Hematopoietic multipotent progenitor cell treated with erythropoietin and hydrocortisone succinate and interleukin-3 and kit ligand, for 6 days (in vitro differentiated cells): ENCODE measurements at regions not wholly inside any gene's neighbourhood (a gene's known extent, or its start where the extent isn't known, plus 50 kb on each side); places are given as distances from the start of the nearest gene placed in this dataset.

Source experiments
- DNase-seq: peaks from one replicate; pipeline ENCODE4 v3.0.0-alpha.2; 2015

DNA sequence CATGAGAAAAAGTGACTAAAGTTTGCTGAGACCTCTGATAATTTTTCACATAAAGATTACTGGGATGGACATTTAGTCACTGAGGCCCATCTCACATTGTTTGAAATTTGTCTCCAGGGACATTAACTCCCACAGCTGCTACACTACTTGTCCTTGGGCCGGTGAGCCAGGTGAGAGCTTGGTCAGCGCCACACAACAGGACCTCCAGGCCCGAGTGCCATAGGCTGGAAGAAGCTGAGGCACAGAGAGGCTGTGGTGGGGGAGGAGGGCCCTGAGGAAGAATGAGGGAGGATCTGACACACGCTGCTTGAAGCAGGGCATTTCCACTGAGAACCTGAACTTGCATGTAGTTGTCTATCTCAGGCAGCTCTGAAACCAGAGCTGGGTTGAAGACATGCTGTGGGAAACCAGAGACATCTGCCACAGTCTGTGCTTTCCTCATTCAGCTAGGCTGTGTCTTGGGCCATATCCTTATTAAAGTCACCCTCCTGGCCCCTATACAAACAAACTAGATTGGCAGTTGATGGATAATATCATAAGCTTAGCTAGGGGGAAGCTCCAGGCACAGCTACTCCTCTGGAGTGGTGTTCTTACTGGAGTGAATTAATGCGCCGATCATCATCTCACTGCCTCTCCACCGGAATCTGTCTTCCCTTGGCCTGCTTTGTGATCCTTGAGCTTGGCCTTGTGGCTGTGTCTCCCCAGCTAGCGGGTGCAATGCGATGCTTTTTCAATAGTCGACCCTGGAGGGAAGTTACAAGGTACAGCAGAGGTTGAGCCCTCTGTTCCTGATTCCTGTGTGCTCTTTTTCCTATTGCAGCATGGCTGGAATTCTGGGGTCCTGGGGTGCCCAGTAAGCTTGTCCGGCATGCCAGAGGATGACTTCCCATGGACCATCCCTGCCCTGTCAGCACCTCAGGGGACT, 225.3 kb upstream of the B3GAT1 start:
- no peak for DNase-seq

GRCh38 chr11:134636071-134636470, 224.0 kb upstream of the B3GAT1 start:
- no peak for DNase-seq

GRCh38 chr11:134634897-134635831, 223.1 kb upstream of the B3GAT1 start:
- no peak for DNase-seq

GRCh38 chr11:134633276-134633675, 221.2 kb upstream of the B3GAT1 start:
- DNase-seq: no peak

- no peak for DNase-seq
These were observed 220.5 kb upstream of the B3GAT1 start for GRCh38 chr11:134632347-134633119.

DNA sequence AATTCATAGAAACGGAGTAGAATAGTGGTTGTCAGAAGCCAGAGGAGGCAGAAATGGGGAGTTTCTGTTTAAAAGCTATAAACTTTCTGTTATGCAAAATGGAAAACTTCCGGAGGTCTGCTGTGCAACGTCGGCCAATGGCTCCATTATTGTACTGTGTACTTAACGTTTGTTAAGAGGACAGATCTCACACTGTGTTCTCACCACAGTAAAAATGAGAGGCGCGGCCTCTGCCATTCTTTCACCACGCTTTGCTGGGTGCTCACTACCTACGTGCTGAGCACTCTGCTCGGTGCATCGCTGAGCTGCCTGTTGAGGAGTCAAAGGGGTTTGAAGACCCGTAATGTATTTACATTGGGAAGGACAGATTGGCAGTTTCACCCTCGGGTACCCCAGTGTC, 218.8 kb upstream of the B3GAT1 start:
- no peak for DNase-seq

DNA sequence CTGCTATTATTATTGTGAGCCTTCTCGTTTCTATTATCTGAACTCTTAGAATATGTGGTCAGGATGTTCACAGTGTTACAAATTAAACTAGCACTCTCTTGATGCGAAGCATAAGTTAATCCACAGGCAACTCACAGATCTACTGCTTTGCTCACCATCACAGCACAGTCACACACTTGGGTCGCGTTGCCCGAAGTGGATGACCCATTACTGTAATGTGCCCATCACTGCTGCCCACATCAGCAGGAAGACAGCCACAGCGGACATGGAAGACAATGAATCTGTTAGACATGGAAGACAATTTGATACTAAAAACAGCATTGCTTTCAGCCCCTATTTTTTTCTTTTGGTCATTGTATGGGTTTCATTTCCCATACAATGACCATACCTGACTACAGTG, 216.4 kb upstream of the B3GAT1 start:
- DNase-seq: no peak

GRCh38 chr11:134626032-134626431, 214.0 kb upstream of the B3GAT1 start:
- no peak for DNase-seq

DNA sequence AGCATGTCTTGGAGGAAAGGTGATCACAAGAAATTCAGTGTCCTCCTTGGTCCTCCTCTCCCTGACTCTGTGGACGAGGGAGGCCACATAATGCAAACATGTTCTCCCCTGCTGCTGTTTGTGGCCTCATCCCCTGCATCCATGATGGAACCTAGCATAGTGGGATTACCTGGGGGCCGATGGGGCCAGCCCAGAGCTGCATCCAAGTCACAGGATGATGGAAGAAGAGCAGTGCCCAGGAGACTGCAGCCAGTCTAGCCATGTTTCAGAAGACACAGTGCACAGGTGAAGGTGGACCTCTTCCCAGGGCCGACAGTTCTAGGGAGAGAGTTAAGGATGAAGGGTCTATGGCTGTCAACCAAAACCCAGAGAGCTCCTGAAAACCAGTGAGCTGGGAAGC, 213.6 kb upstream of the B3GAT1 start:
- no peak for DNase-seq

- no peak for DNase-seq
These were observed 213.1 kb upstream of the B3GAT1 start for GRCh38 chr11:134625151-134625550.

DNA sequence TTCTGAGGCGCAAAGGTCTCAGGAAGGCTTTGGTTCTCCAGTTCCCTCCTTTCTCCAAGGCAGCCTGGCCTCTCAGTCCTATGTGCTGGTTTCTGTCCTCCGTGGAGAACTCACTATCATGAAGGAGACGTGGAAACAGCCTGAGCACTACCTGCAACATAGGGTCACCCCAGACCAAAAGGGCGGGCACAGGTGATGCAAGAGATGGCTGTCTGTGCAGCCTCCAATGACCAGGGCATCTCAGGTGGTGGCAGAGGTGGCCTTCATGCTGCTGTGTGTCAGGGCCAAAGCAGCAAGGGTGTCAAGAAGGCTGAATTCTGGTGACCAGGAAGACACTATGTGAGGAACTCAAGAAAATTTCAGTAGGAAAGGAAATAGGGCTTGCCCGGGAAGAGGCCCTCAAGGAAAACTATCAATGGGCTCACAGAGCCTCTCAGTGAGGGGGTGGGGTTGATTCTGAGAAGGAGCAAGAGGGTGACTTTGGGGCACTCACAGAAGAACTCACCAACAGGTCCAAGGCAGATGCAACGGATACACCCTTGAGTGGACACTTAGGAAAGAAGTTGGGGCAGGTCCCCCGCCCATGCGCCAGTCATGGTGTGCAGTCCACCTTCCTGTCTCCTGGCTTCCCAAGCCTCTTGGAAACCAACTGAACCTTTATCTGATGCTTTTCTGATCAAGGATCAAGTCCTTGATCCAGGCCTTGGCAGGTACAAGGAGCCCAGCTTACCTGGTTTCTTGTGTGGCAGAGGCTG, 212.3 kb upstream of the B3GAT1 start:
- no peak for DNase-seq

DNA sequence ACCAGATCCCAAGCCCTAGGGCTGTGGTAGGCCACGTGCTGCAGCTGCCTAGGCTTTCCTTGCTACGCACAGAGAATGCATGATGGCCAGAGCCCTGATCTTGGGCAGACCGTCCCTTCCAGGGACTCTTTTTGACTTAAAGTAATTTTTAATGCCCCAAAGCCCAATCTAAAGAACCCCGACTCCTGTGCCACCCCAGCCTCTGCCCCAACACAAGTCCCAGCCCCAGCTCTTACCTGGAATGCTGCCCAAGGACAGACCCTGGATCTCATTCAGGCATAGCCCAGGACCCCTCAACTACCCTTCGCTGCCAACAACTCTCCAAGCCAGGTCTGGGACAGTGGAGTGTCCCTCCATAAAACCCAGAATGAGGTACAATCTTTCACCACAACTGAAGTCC, 211.7 kb upstream of the B3GAT1 start:
- DNase-seq: no peak

DNA sequence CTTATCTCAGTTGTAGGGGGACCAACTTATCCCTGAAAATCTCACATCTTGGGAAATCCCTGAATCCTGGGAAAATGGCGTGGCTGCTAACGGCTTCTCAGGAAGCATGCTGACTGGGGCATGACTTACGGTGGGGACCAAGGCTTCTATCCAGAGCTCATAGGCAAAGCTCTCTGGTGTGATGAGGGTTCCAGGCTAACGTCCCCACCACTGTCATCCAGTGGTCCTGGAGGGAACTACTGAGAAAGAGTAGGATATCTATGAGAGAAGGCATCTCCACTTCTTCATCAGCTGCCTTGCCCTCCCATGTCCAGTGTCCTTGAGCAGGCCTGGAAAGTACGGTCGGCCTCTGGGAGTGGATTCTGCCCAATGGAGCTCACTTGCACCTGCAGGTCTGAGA, 210.4 kb upstream of the B3GAT1 start:
- DNase-seq: no peak

DNA sequence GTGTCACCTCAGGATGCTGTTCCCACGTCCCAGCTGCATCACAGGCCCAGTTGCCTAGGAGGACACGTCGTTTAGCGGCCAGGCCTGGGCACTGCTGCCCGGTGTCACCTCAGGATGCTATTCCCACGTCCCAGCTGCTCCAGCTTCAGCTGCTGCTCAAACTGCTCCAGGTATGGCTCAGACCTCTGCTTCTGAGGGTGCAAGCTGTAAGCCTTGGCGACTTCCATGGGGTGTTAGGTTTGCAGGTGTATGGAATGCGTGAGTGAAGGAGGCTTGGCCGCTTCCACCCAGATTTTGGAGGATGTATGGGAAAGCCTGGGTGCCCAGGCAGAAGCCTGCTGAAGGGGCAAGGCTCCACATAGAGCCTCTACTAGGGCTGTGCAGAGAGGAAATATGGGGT, 205.3 kb upstream of the B3GAT1 start:
- DNase-seq: no peak

- DNase-seq: no peak
These were observed 204.0 kb upstream of the B3GAT1 start for GRCh38 chr11:134616038-134616437.

GRCh38 chr11:134615041-134615615, 203.1 kb upstream of the B3GAT1 start:
- DNase-seq: no peak

DNA sequence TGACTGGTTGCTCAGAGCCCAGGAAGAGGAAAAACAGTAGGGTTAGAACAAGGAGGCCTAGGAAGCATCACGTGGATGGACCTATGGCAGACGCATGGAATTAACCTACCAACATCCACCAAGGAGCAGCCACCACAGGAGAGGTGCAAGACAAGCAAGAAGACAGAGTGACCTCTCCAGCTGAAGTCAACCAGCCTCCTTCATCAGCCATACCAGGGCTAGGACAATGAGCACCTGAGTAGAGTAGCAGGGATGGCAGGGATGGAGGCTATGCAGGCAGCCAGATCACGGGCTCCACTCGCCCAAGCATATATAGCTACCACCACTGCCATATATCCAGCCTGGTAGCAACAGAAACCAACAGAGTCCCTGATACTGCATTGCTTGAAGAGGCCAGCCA, 202.1 kb upstream of the B3GAT1 start:
- DNase-seq: no peak

GRCh38 chr11:134613646-134614045, 201.6 kb upstream of the B3GAT1 start:
- DNase-seq: no peak

GRCh38 chr11:134612140-134613030, 200.3 kb upstream of the B3GAT1 start:
- DNase-seq: no peak

DNA sequence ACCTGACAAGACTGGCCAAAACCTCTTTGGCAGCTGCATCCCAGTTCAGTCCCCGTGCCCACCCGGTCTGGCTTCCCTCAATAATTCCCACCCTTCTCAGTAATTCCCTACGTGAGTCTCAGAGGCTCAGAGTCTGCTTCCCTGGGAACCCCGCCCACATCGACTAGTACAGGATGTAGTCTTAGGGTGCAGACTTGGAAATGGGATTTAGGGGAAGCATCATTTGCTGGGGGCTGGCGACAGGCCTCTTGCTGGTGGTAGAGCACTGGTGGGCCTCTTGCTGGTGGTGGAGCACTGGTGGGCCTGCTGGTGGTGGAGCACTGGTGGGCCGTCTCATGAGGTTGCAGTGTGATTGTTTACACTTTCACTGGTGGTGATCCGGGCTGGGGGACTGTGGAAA, 199.5 kb upstream of the B3GAT1 start:
- no peak for DNase-seq
